Stimulated activated CD4-positive, alpha-beta T cell treated with anti-CD3 and anti-CD28 coated beads, Interleukin-12 subunit alpha, Interleukin-12 subunit beta, amount 100 ng/mL, for 48 hours (primary cell): ENCODE measurements at regions not wholly inside any gene's neighbourhood (a gene's known extent, or its start where the extent isn't known, plus 50 kb on each side); places are given as distances from the start of the nearest gene placed in this dataset.
"Not testable (repeated sequence)": the region's sequence is repeated elsewhere in the genome, so short reads cannot be mapped to it uniquely, and the experiment has no call there.

Experiments
- DNase-seq, 3 donors: peaks; one replicate each; pipeline ENCODE4 v3.0.0-alpha.2; 2020; ENCODE audit warnings: low read depth in 2 of 3, low spot score in 1 of 3

- no peak for DNase-seq
Measured at GRCh38 chr9:87195306-87195705, 248.0 kb upstream of the GAS1 start.

DNA sequence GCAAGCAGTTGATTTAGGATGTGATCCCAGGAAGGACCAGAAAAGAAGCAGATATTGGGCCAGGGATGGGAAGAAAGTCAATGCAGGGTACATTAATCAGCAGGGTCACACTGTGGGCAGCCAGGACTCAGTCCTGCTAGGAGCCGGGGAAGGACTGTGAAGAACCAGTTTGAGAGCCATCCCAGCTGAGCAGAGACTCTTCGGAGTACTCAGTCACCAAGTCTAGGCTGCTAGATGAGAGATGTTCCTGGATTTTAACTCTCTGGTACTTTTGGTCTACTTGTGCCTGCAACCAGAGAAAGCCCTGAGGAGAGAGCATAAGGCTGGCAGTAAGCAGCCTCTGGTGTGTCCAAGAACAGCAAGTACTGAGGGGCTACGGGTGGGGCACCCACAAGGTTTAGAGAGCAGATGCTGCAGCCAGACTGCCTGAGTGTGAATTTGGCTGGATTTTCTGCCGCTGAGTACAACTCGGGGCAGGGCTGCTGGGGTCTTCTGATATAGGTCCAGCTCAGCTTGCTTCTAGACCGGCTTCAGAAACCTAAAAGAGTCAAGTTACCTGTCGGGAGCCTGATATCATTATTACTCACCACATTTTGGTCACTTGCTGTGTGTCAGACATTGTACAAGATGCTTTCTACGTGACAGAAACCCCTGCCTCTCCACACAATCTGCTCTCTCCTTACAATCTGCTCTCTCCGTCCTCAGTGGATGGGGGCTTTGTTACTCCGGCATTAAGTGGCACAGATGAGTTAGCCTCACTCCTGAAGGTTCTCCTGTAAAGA is 250.2 kb upstream of the GAS1 start:
- DNase-seq, result no peak

DNA sequence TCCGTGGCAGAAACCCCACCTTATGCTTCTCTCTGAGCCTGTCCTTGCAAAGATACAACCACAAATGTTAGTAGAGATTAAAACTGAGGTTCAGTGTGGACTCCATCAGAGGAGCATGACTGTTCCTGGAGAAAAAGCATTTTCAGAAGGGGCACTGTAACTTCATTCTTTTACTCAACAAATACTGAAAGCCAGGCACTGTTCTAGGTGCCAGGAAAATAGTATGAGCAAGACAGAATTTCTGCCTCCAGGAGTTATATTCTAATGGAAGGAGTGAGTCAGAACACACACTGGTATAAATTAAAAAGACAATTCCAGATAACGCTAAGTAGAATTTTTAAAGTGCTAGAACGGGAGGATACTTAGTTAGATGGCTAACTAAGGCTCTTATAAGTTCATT is 251.4 kb upstream of the GAS1 start:
- no peak for DNase-seq

GRCh38 chr9:87199278-87199677 is 252.0 kb upstream of the GAS1 start:
- no peak for DNase-seq

DNA sequence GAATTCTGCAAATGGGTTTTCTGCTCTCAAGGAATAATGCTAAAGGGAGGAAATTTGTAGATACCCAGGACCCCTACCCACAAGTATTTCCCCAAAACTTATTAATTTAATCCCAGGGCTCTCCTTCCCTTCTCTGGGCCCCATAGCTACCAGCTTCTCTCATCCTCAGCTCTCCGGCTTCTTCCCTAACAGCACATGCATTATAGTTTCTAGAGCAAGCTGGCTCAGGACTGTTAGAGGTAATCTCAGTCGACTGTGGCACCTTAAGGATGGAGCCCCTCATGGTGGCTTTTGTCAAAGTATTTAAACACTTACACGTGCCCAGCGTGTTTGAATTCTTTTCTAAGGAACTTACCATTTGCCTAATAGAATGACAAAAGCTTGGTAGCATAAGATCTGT is 252.5 kb upstream of the GAS1 start:
- no peak for DNase-seq

DNA sequence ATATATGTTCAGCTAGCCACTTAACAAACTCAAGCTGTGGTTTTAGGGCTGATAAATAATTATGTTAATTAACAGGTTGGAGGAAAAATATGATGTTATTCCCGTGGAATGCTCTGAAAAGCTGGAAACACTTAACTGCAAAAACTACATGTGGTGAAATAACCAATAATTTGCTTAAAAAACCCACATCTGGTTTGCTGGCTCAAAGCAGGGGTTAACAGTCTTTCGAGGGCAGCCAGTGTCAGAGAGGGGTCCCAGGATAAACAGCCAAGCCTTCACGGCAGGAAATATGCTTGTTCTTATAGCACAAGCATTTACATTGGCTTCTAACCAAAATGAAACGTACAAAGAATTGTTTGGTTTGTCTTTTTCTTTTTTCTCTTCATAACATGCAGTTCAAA is 254.0 kb upstream of the GAS1 start:
- DNase-seq, result no peak

DNA sequence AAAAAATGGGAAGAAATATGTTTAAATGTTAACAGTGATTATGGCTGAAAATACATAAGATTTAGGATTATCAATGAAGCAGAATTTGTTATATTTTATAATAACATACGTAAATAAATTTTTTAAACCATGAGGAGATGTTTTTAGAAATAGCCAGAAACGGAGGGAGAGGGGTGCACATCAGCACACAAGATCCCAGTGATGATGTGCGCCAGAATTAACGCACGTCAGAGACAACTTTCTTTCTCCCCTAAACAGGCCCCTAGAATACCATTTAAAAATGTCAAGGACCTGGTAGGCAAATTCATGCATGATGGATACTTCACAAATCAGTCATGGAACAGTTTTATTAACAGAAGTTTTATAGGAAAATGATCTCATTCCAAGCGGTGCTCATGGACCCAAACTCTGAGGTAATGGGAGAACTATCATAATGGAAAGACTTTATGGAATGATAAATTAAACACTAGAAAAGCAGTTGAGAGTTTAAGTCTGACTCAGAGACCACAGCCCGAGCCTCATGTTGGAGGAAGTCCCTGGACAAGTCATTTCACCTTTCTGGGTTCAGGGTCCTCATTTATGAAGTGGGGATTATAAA is 258.9 kb upstream of the GAS1 start:
- no peak for DNase-seq

DNA sequence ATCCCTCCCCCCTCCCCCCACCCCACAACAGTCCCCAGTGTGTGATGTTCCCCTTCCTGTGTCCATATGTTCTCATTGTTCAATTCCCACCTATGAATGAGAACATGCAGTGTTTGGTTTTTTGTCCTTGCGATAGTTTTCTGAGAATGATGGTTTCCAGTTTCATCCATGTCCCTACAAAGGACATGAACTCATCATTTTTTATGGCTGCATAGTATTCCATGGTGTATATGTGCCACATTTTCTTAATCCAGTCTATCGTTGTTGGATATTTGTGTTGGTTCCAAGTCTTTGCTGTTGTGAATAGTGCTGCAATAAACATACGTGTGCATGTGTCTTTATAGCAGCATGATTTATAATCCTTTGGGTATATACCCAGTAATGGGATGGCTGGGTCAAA is 263.4 kb upstream of the GAS1 start:
- DNase-seq, result not testable (repeated sequence)

DNA sequence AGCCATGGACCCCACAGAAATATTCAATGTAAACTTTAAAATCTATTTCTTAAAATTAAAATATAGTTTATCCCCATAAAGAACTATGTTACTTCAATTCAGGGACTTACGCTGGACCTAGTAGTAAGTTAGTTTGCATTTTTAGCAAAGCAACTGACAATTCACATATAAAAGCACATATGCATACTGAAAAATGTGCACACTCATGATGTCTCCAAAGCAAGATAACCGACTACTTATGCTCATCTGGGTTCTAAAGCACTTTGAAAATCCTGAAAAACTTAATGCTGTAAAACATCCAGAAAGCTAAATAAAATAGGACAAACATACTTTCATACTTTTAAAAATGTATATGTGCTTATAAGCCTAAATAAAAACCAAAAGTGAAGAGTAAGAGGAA is 264.4 kb upstream of the GAS1 start:
- DNase-seq, result no peak

- no peak for DNase-seq
Measured at GRCh38 chr9:87212605-87213021, 265.3 kb upstream of the GAS1 start.

- no peak for DNase-seq
Measured at GRCh38 chr9:87213948-87214347, 266.6 kb upstream of the GAS1 start.

DNA sequence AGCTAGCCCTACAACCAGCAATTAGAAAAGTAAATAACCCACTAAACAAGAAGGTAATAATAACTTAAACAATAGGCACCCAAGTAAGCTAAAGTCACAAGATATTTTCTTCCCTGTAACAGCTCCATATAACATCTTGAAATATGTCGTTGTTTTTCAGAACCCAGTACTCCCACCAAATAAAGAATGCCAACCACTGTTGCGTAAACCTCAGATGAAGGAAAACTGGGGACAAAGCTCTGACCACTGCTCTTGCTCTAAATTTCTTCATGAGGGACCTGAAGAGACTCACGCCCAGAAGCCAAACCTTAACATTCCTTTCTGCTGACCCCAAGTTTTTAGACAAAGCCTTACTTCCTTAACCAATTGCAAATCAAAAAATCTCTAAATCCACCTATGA is 267.7 kb upstream of the GAS1 start:
- no peak for DNase-seq

- no peak for DNase-seq
Measured at GRCh38 chr9:87216036-87216435, 268.7 kb upstream of the GAS1 start.

- no peak for DNase-seq
Measured at GRCh38 chr9:87216897-87217455, 269.7 kb upstream of the GAS1 start.

GRCh38 chr9:87223392-87224246 is 274.0 kb upstream of the DAPK1 start:
- DNase-seq, result no peak

- no peak for DNase-seq
Measured at GRCh38 chr9:87226896-87227295, 270.8 kb upstream of the DAPK1 start.

DNA sequence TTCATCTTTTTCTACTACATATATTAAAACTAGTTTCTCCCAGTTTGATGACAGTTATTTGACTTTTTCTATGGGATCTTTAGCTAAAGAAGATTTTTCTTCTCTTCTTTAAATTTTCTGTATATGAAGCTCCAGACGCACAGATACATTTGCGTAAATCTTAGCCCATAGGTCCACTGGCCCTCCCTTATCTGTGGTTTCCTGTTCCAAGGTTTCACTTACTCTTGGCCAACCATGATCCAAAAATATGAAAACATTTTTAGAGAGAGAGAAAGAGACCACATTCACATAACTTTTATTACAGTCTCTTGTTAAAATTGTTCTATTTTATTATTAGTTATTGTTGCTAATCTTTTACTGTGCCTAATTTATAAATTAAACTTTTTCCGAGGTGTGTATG is 270.2 kb upstream of the DAPK1 start:
- DNase-seq, result no peak

DNA sequence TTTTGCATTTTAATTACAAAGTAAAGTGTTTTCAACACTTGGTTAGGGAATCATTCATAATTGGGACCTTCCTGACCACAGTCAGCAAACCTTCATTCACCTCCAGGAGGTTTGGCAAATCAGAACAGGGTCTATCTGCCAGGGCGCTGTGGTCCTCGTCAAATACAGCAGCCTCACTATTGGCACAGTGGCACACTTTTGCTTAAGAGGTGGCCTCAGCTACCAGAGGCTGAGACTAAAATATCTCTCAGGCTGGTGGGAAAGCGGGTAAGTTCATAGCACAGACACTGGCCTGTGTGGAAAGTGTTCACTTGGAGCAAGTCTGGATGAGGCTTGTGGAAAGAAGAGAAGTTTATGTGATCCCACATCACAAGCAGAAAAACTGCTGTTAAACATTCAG is 268.6 kb upstream of the DAPK1 start:
- no peak for DNase-seq

DNA sequence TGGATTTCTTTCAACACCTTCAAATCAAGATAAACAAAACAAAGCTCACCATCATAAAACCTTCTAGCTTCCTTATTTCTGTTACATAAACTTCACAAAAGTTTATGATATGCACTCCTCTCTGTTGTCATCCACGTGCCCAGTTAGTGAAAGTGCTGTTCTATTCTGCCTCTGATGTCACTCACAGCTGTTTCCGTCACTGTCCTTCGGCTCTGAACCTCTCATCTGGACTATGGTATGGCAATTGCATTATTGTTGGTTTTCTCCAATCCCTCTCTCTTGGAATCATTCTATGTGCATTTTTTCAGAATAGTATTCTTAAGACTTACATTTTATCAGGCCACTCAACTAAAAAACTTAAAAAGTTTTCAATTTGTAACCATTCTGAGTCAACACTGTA is 264.2 kb upstream of the DAPK1 start:
- DNase-seq, result no peak

DNA sequence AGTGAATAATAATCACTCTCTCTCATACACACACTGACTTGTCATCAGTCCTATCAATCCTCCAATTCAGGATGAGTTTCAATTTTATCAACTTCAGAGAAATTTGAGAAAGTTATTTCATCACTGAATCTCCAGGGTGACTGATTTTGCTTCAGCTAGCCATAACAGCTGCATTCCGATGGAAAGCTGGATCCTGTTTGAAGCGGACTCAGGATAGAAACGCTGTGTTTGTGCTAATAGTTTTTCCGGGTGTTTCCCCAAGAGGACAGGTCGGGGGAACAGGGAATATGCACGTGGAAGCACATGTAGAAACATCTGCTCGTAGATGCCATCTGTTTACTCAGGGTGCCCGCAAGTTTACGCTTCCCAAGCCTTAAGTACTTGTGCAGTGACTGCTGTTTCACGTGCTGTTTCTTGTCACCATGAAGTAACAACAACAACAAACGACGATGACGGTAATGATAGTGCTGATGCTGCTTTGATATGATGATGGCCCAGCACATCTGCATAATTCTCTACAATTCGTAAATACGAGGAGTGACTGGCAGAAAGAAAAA is 263.7 kb upstream of the DAPK1 start:
- no peak for DNase-seq

GRCh38 chr9:87234854-87235253 is 262.8 kb upstream of the DAPK1 start:
- no peak for DNase-seq

GRCh38 chr9:87236546-87236945 is 261.1 kb upstream of the DAPK1 start:
- DNase-seq, result no peak
